HG03060 (cell line): ENCODE measurements at regions not wholly inside any gene's neighbourhood (a gene's known extent, or its start where the extent isn't known, plus 50 kb on each side); places are given as distances from the start of the nearest gene placed in this dataset.

ENCODE experiments used
- ATAC-seq: cut with Tn5 transposase; IDR thresholded peaks from one replicate; pipeline ENCODE4 v1.9.1; 2021; ENCODE audit warnings: low read depth, moderate number of reproducible peaks; ENCODE audit not compliant: unreplicated experiment

DNA sequence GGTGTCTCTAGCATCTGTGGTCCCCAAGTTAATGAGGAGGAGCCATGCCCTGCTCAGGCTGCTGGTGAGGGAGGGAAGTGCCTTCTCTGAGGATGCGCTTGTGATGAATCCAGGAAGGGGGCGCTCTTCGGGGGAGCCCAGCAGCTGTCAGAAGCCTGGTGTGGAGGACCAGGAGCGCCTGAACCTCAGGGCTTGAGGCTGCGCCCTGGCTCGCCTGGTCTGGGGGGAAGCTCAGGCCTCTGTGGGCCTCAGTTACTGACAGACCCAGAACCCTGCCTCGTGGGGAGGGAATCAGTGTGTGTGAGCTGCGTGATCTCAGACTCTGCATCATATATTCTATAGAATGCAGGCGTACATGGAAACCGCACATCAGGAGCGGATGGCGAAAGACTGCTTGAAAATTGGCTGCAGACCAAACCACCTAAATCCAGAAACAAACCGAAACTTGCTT lies 126.1 kb downstream of the SEC14L1 start:
- ATAC-seq = no peak

DNA sequence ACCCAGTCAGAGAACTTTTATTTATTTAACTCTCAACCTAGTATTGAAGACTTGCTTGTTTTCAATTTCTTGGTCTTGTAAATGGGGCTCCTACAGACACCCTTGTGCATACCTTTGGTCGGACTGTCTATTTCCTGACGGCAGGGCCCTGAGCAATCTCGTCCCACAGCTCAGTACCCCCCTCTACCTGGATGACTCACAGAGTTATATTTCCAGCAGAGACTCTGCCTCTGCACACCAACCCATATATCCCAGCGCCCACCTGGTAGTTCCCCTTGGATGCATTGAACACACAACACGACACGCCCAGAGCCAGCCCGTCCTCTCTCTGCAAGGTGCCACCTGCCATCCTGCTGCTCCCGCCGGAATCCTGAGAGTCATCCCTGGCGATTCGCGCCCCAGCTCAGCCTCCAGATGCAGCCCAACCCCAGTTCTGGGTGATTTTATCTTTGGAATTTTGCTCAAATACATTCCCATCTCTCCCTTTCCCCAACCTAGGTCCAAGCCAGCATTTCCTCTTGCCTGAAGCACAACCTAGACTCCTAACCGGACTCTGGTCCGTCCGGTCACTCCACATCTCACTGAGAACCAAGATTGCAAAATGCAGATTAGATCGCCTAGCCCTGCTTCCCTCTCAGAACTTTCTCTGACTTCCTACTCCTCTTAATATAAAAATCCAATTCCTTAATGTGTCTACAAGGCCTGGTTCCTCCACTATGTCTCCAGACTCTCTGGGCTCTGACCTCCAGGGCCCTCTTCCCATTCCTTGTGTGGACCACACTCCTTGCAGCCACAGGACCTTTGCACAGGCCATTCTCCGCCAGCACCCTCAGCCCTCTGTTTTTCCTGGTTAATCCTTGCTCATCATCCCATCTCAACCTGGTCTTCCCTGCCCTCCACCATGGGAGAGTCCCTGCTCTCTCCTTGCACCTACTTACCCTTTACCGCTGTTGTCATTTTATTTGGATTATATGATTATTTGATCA lies 129.2 kb downstream of the SEC14L1 start:
- ATAC-seq = no peak

DNA sequence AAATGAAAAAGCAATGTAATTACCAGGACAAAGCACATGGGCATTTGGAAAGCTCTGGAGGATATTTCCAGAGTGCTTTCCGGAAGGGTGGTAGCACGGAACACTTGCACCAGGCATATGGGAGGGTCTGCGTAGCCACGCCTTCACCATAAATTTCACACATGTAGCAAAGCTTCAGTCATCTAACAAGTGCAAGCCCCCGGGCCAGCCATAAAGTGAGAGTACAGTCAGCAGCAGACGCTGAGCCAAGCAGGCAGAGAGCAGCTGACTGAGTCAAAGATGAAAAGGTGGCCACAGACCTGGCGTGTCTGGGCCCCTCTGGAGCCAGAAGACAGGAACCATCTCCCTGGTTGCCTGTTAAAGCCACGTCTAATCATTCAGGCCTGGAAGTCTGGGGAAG lies 130.6 kb downstream of the SEC14L1 start:
- no peak for ATAC-seq

DNA sequence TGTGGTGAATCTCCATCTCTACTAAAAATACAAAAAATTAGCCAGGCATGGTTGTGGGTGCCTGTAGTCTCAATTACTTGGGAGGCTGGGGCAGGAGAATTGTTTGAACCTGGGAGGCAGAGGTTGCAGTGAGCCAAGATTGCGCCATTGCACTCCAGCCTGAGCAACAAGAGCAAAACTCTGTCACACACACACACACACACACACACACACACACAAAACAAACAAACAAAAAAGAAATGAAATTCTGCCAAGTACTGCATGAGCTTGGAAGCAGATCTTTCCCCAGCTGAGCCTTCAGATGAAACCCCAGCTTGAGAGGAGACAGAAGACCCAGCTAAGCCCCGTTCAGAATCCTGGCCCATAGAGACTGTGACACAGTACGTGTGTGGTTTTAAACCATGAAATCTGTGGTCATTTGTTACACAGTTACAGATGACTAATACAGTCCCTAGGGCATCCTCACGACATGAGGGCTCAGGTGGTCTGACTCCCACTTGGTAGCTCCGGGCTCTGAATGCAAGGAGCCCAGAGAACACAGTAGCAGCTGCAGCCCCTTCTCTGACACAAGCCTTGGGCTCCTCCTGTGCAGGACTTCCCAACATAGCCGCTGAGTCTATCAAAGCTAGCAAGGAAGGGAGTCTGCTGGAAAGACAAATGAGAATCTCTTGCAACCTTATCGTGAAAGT lies 132.8 kb downstream of the SEC14L1 start:
- ATAC-seq = no peak

DNA sequence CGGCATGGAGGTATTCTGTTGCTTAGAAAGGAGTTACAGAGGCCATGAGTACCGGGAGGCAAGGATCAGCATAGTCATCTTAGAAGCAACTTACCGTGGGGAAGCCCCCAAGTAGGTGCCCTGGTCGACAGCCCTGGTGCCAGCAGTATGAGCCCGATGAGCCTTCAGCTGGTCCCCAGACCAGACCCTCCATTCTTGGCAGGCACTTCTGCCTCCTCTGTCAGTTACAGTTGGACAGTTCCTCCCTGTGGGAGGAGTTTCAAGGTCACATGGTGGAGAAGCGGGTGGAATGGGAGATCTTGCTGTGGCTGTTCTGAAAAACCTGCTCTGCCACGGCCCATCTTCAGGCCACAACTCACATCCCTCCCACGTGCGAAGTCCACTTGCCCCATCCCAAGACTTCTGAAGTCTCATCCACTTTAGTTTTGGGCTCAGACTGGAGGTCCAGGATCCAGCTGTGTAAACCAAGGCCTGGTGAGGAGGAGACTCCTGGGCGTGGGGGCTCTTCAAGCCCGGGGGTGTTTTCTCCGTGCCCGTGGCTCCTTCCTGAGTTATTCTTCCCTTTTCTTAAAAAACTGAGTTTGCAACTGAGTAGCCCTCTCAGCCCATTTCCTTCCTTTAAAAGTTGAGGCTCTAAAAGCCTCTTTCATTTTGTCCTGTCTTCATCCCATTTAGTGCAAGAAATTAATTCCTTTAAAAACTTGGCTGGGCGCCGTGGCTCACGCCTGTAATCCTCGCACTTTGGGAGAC lies 133.5 kb downstream of the SEC14L1 start:
- no peak for ATAC-seq

DNA sequence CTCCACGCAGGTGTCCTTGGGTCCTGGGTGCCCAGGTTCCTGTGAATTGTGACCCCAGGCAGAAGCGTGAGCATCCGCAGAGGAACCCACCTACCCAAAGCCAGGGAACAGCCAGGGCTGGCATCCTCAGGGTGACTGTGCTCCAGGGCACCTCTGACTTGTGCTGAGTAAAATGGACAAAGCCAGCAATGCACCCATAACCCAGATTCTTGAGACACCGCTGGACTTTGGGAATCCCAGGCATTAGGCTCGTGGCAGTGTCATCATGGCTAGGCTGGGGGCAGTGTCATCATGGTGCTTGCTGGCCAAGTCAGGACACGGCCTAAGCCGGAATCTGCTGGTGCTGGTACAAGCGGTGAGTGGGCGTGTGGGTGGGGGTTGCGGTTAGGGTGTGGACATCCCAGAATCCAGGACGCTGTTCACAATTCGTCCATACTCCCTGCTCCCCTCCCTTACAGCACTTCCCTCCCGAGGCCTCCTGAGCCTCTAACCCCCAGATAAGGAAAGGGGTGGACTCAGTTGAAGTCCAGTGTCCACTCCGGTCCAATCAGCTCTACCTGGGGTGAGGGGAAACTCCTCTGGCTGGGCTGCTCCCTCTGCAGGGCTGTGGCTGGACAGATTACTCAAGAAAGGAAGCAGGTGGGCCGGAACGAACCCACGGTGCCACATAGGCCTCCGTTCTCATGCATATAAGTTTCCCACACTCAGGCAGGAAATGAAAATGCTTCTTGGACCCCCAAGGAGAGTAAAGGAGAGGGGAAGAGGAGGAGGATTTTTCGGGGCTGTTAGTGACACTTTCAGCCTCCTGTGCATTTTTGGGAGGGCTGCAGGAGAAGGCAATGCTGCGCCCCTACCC lies 138.9 kb downstream of the SEC14L1 start:
- ATAC-seq = no peak

DNA sequence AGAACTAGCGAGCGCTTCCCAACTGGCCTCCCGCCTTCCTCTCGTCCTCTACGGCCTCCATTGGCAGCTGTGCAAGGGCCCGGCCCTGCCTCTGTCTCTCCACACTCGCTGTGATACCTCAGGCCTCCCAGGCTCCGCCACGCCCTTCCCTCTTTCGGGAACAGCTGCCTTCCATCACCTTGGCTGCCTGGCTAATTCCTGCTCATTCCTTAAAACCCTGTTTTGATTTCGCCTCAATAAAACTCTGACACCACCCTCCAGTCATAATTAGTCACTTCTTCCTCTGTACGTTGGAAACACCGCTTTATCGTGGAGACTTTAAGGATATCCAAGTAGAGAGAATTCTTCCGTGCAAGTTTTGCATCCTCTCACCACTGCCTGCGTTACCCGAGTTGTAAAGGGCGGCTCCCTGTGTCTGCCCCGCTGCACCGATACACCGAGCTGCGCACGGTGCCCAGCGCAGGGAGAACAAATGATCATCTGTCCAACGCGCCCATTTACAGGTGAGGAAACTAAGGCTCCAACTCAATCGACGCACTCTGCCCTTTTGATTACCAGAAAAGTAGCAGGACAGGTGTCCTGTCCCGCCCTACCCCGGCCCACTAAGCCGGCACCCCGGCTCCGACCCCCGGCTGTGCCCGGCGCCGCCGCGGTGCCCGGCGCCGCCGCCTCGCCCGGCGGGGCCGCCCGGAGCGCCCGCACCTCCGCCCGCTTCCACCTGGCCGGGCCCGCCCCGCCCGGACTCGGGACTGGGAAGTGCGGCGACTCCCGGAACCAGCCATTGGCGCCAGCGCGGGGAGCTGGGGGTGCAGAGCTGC lies 139.7 kb downstream of the SEC14L1 start:
- no peak for ATAC-seq

DNA sequence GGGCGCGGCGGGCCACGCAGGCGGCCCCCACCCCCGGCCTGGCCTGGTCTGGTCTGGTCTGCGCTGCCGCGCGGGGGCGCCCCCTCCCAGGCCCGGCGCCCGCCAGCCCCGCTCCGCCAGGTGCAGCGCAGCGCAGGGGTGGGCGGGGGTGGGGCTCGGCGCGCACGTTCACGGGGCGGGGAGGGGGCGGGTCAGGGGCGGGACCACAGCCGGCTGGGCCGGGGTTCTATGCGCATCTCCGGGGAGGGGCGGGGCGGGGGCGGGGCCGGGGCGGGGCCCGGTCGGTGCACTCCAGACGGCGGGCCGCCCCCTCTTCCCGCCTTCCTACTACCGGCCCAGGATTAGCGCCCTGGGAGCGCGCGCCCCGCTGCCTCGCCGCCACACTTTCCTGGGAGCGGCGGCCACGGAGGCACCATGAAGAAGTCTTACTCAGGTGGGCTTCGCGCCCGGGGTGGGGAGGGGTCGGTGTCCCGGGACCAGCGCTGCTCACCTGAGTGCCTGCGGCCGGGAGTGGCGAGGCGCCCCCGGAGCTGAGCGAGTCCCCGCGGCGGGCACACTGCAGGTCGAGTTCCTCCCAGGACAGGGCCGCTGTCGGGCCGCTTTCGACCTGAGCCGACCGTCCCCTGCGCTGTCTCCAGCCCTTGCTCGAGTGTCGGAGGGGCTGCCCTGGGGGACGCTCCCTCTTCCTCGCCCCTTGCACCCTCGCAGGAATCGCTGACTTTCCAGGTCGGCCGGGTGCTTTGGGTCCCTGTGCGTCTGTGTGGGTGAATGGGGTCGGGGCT lies 140.5 kb downstream of the SEC14L1 start:
- no peak for ATAC-seq

DNA sequence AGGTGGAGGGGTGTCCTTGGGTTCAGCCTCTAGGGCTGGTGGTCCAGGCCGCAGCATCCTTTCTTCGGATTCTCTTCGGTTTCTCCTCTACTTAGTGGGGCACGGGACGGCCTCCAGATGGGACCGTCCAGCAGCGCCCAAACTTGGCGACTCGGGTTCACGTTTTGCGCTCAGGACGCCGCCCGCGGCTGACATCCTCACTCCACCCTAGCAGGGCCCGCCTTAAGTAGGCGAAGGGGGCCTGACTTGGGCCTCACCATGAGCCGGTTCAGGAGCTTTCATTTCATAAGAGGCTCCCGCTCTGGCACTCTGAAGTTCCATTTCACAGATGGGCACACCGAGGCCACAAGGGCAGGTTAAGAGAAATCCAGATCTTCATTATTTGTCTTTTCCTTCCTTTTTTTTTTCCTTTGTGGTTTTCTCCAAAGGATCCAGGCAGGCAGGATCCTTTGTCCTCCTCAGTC lies 141.2 kb downstream of the SEC14L1 start:
- no peak for ATAC-seq

DNA sequence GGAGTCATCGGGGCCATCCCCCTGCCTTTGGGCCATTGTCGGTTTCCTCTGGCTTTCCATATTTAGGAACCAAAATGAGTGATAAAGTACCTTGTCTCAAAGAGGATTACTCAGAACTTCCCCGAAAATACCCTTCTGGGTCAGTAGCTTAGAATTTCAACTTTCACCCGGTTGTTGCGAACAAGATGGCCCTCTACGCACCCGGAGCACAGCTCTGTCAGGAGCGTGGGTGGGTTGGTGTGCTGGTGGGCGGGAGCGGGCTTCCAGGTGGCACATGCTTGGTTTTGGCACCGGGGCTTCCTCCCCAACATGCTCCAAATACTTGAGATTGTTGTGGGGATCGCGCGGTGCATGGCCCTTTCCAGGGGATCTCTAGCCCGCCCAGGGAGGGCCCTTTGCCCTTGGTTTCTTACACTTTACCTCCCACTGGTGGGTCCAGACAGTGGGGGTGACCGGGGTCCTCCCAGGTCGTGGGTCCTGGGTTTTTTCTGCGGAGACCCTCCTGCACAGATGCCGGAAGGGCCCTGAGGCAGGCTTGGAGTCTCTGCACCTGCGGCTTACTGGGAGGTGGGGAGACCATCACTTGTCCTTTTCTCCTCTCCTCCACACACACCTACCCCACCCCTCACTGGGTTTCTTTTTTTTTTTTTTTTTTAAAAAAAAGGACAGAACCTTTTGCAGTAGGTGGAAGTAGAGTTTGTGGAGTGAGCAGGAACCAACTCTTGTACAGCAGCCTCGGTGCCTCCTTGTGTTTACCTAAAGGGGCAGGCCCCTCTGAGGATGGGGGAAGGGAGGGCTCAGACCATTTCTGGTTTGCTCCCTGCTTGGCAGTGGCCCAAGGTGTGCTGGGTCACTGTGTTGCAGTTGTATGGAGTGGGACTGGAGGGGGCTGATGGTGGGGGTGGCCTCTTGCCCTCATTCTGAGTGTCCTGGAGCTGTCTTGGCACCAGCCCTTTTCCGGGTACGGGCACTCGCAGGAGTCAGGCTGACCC lies 142.1 kb downstream of the SEC14L1 start:
- no peak for ATAC-seq

DNA sequence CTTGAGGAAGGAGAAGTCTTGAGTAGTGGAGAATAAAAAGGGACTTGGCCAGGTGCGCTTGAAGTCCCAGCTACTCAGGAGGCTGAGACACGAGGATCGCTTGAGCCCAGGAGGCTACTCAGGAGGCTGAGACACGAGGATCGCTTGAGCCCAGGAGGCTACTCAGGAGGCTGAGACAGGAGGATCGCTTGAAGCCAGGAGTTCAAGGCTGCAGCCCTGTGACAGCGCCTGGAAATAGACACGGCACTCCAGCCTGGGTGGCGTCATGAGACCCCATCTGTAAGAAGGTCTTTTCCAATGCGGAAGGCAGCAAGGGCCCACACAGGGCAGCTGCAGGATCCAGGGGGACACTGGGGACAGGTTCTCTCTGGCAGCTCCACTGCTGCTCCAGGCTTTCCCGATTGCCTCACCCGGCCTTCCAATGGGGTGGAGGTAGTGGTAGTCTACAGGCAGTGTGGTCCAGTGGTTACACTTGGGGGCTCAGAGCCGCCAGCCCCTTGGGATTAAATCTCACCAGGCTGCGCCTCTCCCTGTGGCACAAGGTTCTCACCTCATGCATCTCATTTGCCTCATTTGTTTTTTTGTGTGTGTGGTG lies 143.4 kb downstream of the SEC14L1 start:
- no peak for ATAC-seq

DNA sequence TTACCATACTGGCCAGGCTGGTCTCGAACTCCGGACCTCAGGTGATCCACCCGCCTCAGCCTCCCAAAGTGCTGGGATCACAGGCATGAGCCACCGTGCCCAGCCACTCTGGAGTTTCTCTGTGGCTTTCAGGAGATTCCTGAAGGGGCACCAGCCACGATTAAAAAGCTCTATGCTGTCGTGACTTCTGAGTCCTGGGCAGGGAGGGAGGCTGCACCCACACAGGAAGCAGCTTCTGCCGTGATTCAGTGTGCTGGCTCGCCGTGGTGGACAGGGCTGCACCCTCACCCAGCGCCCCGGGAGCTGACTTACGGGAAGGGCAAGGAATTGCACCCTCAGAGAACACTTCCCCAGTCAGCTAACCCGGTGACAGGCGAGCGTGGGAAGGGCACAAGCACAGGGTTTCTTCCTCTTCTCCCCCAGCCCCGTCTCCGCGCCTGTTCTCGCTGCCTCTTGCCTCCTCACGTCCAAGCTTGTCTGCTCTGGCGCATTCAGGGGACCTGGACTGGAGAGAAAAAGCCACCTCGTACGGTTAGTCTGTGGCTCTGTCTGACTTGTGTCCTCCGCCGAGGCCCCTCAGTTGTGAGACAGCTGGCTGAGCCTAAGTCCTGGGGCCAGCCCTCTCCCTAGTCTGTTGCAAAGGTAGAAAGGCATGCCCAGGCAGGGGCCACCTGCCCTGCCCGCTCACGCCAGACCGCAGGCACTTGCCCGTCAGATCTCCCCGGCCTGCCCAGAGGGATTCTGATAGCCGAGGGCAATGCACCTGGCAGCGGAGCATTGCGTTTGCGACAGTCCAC lies 145.0 kb downstream of the SEC14L1 start:
- no peak for ATAC-seq

DNA sequence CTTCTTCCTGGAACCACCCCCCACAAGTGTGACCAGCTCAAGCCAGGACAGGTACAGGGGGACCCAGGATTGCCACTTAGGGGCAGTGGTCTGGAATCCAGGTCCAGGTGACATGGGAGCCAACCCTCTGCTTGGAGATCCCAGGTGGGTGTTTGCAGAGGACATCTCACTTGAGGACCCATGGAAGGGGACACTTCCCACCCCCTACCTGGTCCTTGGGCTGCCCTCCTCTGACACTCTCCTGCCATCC lies 145.5 kb downstream of the SEC14L1 start:
- no peak for ATAC-seq

DNA sequence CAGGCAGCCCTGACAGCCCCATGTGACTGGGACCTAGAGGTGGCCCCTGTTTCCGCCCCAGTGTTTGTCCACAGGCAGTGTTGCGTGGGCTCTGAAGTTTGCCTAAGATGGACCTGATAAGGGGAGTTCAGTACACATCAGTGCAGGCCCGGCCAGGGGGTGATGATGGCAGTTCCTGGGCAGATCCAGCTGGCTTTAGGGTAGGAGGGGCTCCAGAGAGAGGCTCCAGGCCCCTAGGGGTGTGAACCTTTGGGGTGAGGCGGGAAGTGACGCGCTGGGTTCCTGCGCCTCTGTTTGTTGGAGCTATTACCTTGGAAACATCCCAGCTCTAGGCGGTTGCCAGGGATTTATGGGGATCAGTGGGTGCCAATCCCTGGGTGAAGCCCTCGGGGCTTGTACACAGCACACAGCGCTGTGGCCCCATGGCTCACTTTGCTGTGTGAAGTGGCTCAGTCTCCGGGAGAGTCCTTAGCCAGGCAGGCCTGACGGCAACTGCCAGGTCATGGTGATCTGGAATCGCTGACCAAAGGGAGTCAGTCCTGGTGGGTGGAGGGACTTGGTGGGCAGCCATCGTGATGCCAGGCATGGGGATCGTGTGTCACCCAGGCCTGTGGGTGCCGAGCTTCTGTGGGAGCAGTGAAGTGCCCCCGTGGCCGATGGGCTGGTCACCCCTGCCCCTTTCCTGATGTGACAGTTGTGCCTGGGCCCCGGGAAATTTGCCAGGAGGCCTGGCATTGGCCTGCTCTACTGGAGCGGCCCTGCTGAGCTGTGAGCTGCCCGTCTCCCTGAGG lies 146.1 kb downstream of the SEC14L1 start:
- no peak for ATAC-seq

DNA sequence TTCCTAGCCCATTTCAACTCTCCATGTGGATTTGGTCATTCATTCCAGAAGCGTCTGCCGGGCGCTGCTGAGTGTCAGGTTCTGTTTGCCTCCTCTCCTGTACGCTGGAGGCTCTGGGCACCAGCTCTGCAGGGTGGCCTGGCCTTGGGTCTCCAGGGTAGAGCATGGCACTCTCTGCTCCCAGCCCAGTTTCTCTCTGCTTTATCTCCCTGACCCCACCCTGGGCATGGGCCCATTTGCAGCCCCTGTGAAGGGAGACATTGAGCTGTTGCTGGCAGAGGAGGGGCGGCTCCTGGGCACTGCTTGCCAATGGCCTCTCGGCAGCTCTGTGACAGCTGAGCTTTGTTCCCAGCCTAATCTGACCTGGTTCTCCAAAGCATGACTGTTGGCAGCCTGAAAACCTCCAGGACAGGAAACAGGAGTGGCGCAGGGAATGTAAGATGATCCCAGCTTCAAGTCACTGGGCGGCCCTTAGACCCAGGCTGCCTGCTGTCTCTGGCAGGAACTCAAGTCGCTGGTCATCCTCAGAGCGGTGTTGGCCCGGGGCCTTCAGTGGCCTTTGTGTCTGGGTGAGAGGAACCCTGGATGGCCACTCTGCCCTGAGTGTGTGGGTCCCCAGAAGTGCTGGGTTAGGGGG lies 146.8 kb downstream of the SEC14L1 start:
- ATAC-seq = no peak
